Activated gamma-delta T cell treated with Interleukin-2 at 50 U/mL for 16 hours (primary cell): ENCODE measurements at regions not wholly inside any gene's neighbourhood (a gene's known extent, or its start where the extent isn't known, plus 50 kb on each side); places are given as distances from the start of the nearest gene placed in this dataset.
A peak's percentile ranks its signal among the peaks of the same experiment; 100 is the strongest.

ENCODE experiments used
- DNase-seq: peaks from one replicate; pipeline ENCODE4 v3.0.0-alpha.2; 2020

GRCh38 chr6:1553562-1554083 is 56.1 kb upstream of the FOXC1 start:
- DNase-seq = no peak

DNA sequence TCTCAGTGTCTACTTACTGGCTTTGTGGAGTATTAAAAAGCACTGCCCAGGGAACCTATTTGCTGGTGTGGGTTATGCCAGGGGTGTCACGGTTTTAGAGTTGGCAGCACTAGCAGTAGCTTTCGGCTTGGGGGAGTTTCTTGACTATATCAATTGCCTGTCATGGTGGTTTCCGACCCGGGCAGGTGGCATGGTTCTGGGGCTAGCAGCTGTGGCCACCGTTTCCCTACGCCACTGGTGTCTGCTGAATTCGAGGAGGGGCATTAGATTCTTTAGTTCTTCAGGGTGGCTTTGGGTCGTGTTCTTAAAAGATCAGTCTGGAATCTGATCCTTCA is 55.6 kb upstream of the FOXC1 start:
- no peak for DNase-seq

DNA sequence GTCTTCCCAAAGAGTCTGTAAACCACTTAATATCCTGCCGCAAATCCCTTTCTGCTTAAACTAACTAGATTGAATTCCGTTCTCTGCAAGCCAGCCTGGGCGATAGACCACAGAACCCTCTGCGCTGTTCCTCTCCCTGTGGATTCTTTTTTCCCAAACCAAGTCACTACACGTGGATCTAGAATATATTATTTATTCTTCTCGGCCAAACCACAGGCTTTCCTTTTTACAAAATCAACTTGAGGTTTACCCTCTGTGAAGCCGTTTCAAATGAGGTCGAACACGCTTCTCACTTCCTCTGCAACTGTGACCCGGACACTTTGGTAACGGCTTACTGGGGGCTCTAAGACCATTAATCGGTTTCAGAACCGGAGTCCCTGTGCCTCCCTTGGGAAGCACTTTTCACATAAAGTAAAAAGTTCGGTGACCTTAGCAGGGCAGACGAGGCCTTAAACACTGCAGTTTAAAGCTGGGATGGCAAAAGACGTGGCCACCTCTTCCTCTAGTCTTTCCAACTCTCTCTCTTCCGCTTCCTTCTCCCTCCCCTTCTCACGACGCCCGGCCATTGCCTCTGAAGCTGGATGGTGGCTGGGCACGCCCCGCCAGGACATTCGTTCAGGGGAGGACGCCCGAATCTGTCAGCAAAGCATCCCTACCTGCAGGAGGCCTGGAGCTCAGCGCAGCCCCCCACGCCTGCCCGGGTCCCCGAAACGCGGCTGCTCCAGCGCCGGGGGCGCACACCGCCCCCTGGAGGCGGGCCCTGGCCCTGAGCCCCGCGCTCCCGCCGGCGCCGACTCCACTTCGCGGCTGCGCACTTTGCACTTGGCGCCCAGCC is 55.0 kb upstream of the FOXC1 start:
- DNase-seq = peak; percentile 29

- no peak for DNase-seq
Observed at GRCh38 chr6:1558388-1558787, 51.3 kb upstream of the FOXC1 start.
